GM19463 (cell line): ENCODE measurements at regions not wholly inside any gene's neighbourhood (a gene's known extent, or its start where the extent isn't known, plus 50 kb on each side); places are given as distances from the start of the nearest gene placed in this dataset.
"Not testable (repeated sequence)": the region's sequence is repeated elsewhere in the genome, so short reads cannot be mapped to it uniquely, and the experiment has no call there.

ENCODE experiments used
- ATAC-seq: cut with Tn5 transposase; IDR thresholded peaks from one replicate; pipeline ENCODE4 v1.9.1; 2021; ENCODE audit warnings: mild to moderate bottlenecking, moderate library complexity; ENCODE audit not compliant: unreplicated experiment

- no peak for ATAC-seq
Observed at GRCh38 chr18:10164271-10165071, 250.7 kb downstream of the VAPA start.

- no peak for ATAC-seq
Observed at GRCh38 chr18:10166164-10166807, 252.5 kb downstream of the VAPA start.

DNA sequence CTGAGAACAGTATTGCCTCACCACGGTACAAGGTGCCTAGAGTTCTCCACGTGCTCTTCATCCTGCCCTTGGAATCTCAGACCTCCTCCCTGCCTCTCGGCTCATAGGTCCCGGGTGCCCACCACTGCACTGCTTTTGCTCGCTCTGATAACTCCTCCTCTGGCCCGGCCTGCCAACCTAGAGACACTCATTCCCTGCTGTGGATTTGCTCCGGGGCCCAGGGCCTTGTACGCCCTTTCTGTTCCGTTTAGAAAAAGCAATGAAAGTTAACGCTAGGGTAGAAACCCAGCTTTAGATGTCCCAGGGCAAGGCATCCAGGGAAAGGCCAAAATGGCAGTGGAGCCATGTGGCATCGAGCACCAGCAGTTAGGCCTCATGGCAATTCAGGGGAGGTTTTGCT lies 253.9 kb downstream of the VAPA start:
- ATAC-seq = no peak

DNA sequence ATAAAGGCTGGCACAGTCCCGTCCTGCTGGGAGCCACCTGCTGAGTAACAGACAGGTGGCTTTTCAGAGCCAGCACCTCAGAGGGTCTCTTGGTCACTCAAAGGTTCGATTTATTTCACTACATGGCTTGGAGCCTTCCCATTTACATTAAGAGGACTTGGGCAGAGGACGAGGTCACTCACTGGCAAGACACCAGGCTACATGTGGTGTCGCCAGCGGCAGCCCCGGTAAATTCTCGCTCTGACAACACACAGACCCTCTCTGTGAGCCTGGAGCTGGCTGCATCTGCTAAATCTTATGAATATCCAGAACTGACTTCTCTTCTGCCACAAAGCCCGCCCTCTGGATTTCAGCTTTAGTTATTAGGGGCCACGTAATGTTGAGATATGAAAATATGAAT lies 254.7 kb downstream of the VAPA start:
- ATAC-seq = no peak

DNA sequence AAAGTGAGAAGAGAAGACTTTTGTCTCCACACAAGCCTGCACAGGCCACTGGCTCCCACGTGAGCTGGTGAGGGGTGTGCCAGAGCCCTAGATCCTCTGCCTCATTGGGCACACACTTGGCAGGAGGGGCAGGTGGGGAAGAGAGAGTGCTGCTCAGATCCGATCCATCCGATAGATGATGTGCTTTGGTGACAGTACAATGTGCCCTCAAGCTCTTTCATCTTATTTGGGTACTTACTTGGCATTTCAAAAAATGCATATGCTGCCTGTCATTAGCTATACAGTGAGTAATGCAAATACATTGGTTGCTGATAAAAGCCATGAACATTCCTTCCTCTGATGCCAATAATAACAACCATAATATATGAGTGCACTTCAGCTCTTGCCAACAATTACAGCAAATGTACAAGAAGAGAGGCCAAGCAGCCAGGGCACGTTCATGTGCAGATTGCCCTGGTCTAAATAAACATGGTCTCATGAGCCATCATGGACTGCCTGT lies 255.3 kb downstream of the VAPA start:
- ATAC-seq = no peak

GRCh38 chr18:10169814-10170213 lies 256.0 kb downstream of the VAPA start:
- no peak for ATAC-seq

- ATAC-seq = no peak
Observed at GRCh38 chr18:10170375-10170774, 256.6 kb downstream of the VAPA start.

- ATAC-seq = not testable (repeated sequence)
Observed at GRCh38 chr18:10175333-10175732, 261.5 kb downstream of the VAPA start.

GRCh38 chr18:10179326-10179725 lies 265.5 kb downstream of the VAPA start:
- ATAC-seq = not testable (repeated sequence)

GRCh38 chr18:10182009-10182624 lies 268.3 kb downstream of the VAPA start:
- ATAC-seq = no peak

- no peak for ATAC-seq
Observed at GRCh38 chr18:10184776-10185175, 269.7 kb upstream of the APCDD1 start.

- ATAC-seq = no peak
Observed at GRCh38 chr18:10188971-10189810, 265.2 kb upstream of the APCDD1 start.

DNA sequence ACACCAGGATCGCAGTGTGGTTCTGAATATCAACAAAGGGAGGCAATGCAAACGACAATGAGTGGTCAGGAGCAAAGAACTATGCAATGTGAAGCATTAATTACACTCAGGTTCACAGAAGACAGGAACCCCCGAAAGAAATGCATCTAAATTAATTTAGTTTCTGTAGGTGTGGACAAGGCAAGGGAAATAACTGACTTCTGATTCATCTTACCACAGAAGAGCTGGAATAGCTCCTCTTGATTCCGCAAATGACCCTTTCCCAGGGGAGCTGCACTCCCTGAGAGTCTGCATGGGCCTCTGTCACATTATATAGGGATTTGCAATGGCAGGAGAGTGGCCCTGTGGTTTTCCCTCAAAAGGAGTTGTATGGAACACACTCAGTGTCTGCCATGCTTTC lies 263.9 kb upstream of the APCDD1 start:
- no peak for ATAC-seq

- ATAC-seq = no peak
Observed at GRCh38 chr18:10193444-10193843, 261.0 kb upstream of the APCDD1 start.

- no peak for ATAC-seq
Observed at GRCh38 chr18:10194592-10194991, 259.8 kb upstream of the APCDD1 start.

GRCh38 chr18:10195529-10195928 lies 258.9 kb upstream of the APCDD1 start:
- no peak for ATAC-seq

DNA sequence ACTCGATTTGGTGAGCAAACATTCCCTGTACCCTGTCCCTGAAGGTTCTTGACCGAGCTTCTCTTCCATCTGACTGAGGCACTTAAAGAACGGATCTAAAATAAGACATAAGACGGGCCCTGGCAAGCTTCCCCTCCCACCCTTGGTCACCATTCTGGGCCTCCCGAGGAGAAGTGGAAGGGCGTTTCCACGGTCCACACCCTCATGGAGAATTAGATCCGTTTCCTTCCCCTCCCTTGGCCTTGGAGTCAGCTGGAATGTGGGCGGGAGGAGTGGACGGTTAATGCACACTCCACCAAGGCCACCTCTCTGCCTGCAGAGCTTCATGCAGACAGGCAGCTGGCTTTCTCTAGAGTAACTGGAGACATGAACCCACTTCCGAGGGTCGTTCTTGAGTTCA lies 257.3 kb upstream of the APCDD1 start:
- ATAC-seq = no peak

DNA sequence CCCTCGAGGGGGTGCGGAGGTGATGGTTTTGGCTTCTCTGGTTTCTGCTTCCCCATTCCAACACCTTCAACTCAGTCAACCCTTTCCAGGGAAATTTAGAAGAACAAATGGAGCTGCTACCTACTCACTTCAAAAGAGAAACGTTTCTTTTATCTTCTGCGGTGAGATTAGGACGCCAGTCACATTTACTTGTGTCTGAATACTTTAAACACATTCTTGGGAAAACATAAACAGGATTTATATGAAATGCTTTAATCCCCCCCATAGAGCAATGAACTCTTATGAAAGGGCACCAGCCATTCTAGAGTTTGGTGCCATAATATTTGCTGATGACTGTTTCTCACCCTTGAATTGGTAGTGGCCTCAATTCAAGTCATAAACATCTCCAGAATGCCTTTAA lies 253.2 kb upstream of the APCDD1 start:
- ATAC-seq = no peak

DNA sequence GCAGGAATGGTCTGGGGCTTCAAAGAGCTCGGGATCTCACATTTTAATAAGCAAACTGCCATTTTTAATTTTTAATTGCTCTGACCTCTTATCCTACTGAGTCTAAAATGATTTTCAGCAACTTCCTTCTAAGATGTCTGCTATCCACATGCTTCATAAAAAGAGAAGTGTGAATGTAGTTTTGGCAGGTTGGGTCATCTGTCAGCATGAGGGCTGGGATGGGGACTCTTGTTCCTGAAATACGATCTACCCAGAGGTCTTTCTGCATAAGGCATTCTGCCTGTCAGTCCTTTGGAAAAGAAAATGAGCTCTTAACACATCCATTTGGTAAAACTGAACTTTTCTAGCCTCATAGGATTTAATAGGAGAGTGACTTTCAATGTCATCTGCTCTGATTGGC lies 252.8 kb upstream of the APCDD1 start:
- ATAC-seq = no peak

DNA sequence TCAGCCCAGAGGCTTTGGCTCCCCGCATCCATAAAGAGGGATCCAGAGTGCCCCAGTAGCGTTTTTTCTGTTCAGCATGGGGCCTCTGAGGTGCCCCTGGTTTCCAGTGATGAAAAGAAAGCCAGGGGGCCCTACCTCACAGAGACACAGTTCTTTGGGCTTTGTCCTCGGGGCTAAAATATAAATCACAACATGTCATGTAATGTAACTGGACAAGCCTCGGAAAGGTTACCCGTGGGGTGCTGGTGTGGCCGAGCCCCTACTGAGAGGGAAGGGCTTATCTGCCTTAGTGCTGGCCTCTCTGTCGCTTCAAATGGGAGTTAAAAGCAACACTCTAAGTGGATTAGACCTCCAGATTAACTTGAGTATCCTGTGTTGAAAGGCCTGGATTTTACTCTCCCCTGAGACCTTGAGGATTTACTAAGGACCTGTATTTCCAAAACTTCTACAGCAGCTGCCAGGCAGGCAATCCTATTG lies 251.6 kb upstream of the APCDD1 start:
- ATAC-seq = no peak

- no peak for ATAC-seq
Observed at GRCh38 chr18:10205151-10205550, 249.3 kb upstream of the APCDD1 start.
